C4-2B (cell line): ENCODE measurements at regions not wholly inside any gene's neighbourhood (a gene's known extent, or its start where the extent isn't known, plus 50 kb on each side); places are given as distances from the start of the nearest gene placed in this dataset.

Experiments
- H3K27ac ChIP-seq: fragments of 450-650 bp; 2 replicates; pipeline ENCODE4 v1.5.1; 2017
- ZFX ChIP-seq: fragments of 450-650 bp; IDR thresholded peaks from 2 replicates; pipeline ENCODE4 v1.6.1; 2017
- TF ChIP-seq, protein P1 (sequence below): fragments of 450-650 bp; conservative IDR thresholded peaks from 2 replicates; pipeline ENCODE4 v1.5.1; 2017; ENCODE audit warnings: mild to moderate bottlenecking

DNA sequence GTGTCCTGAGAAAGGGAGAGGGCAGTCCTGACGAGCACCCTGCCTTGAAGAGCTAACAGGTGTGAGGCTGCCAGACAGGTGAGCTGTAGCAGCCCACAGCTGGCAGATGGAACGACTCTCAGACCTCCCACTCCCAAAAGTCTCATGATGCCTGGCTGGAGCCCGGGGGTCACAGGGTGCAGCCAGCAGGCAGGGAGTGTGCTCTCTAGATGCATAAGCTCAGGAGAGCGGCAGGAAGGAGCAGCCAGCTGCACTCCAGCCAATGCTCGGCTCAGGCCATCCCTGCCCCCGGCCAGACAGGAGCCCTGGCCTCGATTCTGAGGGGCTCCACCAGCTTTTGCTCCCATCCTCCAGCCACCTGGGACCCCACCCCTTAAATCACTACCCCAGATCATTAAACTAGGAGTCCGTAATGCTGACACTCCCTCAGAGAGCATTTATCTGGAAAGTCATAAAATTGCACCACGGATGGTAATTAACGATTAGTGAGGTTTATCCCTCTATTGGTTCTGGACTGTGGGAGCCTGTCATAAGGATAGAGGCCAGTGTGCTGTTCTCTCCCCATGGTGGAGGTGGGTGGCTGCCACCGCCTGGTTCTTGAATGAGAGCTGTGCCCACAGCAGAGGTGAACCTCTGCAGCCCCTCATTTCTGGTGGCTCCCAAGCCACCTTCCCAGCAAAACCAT is 63.5 kb upstream of the ZMIZ1 start:
- H3K27ac ChIP-seq: no peak overlapping the region
- TF ChIP-seq, protein P1, sequence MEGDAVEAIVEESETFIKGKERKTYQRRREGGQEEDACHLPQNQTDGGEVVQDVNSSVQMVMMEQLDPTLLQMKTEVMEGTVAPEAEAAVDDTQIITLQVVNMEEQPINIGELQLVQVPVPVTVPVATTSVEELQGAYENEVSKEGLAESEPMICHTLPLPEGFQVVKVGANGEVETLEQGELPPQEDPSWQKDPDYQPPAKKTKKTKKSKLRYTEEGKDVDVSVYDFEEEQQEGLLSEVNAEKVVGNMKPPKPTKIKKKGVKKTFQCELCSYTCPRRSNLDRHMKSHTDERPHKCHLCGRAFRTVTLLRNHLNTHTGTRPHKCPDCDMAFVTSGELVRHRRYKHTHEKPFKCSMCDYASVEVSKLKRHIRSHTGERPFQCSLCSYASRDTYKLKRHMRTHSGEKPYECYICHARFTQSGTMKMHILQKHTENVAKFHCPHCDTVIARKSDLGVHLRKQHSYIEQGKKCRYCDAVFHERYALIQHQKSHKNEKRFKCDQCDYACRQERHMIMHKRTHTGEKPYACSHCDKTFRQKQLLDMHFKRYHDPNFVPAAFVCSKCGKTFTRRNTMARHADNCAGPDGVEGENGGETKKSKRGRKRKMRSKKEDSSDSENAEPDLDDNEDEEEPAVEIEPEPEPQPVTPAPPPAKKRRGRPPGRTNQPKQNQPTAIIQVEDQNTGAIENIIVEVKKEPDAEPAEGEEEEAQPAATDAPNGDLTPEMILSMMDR: no peak
- no peak for TF ChIP-seq ZFX

DNA sequence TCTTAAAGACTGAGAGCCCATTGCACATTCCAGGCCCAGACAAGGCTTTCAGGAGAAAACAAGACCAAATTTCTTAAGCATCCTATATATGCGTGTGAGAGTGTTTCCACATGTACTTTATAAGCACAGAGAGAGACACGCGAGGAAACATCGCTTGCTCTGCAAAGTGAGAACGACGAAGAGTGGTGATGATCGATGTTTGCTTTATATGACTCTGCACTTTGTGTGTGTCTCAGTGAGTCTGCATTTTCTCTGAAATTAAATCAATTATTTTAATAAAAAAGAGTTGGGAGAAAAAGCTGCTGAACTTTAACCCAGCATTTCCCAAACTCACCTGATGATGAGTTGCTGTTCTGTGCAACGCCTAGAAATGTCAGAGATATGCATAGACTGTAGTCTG is 61.7 kb upstream of the ZMIZ1 start:
- H3K27ac ChIP-seq: no peak overlapping the region

DNA sequence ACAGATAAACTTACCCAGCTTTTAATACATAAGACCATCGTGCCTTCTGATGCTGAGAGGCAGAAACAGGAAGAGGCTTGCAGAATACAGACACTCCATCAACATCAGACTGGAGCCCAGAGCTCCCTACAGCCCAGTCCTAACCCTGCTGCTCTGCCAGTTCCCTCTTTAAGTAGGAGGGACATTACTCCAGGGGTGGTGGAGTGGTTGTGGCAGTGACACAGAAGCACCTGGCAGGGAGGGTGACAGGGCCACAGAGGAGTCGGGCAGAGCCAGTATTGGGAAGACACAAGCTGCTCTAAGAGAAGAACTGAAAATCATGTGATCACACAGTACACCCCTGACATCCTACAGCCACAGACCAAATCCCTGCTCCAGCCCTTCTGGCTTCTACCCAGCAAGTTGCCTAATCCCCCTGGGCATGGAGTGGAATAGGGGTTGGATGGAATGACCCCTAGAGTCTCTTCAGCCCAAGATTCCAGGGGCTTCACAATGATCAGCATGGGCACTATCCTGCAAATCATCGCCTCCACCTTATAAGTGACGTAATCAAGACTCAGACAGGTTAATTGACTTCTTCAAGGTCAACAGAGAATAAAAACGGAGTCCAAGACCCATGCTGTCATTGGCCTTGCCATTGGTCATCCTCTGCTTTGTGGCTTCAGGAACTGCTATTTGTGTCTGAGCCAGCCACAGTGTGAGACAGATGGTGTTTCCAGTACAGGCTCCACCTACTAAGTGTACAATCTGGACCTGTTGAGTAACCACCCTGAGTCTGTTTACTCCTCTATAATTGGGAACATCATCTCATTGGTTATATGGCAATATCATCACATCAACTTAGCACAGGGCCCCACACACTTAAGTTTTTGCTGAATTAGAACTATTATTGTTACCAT is 61.1 kb upstream of the ZMIZ1 start:
- TF ChIP-seq, protein P1: no peak
- TF ChIP-seq ZFX: no peak

More for the DNA sequence above, 61.7 kb upstream of the ZMIZ1 start:
- TF ChIP-seq, protein P1: no peak
- no peak for TF ChIP-seq ZFX

DNA sequence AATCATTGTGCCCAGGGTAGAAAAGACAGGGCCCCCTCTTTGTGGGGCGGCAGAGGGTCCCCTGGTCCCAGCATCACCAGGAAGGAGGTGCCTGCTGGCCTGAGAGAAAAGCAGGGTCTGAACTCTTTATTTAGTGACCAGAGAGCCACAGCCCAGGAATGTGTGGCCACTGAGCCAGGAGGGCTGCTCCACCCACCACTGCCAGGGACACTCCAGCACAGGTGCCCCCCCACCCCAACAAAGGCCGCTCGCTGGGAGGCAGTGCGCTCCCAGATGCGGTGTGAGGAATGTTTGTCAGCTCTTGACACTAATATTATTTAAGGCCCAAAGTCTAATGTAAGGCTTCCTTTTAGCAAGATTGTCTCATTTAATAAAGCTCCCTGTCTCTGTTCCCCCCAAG is 59.6 kb upstream of the ZMIZ1 start:
- H3K27ac ChIP-seq: no peak overlapping the region
- no peak for TF ChIP-seq ZFX
- TF ChIP-seq, protein P1: no peak

More for the DNA sequence above, 61.1 kb upstream of the ZMIZ1 start:
- no peak overlapping the region for H3K27ac ChIP-seq

DNA sequence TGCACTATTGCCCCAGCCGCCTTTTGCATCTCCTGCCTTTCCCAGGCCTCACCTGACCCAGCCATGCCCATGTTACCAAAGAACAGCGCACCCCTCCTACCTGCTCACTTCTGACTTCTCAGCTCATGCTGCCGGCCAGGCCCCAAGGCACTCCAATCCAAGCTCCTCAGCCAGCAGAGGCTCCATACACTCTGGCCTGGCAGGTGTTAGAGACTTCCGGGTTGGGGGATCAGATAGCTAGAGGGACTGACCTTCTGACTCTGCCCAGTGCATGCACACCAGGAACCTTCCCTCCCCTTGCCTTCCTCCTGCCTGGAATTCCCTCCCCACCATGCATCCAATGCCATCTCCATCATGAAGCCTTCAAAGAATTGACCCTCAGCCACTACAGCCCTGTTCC is 56.2 kb upstream of the ZMIZ1 start:
- H3K27ac ChIP-seq: no peak overlapping the region
- TF ChIP-seq, protein P1: no peak
- TF ChIP-seq ZFX: no peak

DNA sequence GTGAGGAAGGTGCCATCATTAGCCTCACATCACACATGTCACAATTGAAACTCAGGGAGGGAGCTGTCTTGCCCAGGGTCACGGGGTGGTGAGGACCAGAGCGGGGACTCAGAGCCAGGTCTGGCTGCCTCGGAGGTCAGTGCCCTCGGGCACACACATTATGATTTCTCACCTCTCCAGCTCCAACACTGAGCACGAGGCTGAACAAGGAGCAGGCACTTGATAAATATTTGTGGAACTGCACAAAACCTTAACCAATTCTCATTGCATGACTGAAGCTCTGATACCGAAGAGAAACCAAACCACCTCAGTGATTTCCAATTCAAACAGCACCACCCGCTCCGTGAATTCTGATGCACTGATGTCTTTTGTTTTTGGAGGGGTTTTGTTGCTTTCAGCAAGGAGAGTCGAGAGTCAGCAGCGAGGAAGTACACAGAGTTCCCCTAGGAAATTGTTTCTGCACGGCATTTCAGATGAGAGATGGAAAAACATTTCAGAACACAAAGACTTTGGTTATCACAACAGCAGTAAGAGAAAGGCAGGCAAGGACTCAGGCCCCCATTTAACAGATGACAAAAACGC is 55.3 kb upstream of the ZMIZ1 start:
- no peak overlapping the region for H3K27ac ChIP-seq
- no peak for TF ChIP-seq ZFX
- TF ChIP-seq, protein P1: no peak

DNA sequence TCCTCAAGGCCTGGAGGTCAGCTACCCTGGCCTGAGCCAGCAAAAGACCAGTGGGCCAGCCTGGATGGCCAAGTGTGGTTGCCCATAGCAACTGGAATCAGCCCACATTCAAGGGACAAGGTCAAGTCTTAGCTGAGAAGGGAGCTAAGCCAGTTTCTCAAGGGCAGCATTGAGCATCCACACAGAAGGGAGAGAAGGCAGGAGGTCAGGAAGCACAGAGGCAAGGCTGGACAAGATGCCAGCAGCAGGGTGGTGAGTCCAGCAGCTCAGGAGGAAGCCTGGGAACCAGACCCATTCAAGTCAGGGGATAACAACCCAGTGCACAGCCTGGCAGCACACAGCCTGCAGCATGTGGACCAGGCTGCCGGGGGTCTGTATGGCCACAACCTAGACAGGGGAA is 54.0 kb upstream of the ZMIZ1 start:
- H3K27ac ChIP-seq: no peak overlapping the region
- TF ChIP-seq, protein P1: no peak
